Right lobe of liver (tissue), 6 donors: ENCODE measurements at regions not wholly inside any gene's neighbourhood (a gene's known extent, or its start where the extent isn't known, plus 50 kb on each side); places are given as distances from the start of the nearest gene placed in this dataset.

Source experiments
- ATAC-seq, 4 donors: fragments of 200-7000 bp; cut with Tn5 transposase; one replicate each; pipeline ENCODE4 v1.9.1; 2020; ENCODE audit warnings: mild to moderate bottlenecking in 4 of 4, moderate library complexity in 4 of 4
- DNase-seq, 3 donors: peaks; one replicate each; pipeline ENCODE4 v3.0.0-alpha.2; 2020
- H3K27ac ChIP-seq, 3 donors: fragments of 200-600 bp; one replicate each; pipeline ENCODE4 v1.8.0; 2022
- H3K27me3 ChIP-seq, 2 donors: fragments of 200-600 bp; one replicate each; pipeline ENCODE4 v1.8.0; 2022
- H3K36me3 ChIP-seq, 4 donors: fragments of 200-600 bp; sonication (generic) in 1 of 4; one replicate each; pipeline versions ENCODE4 v1.5.1 to v1.8.0; 2017 to 2022; ENCODE audit warnings: control low read depth in 1 of 4
- H3K4me1 ChIP-seq, 4 donors: fragments of 200-600 bp; sonication (generic) in 1 of 4; one replicate each; pipeline versions ENCODE4 v1.5.1 to v1.8.0; 2017 to 2022; ENCODE audit warnings: control low read depth in 1 of 4
- H3K4me3 ChIP-seq, 3 donors: fragments of 200-600 bp; one replicate each; pipeline ENCODE4 v1.8.0; 2022
- H3K9me3 ChIP-seq, 4 donors: fragments of 200-600 bp; sonication (generic) in 1 of 4; one replicate each; pipeline versions ENCODE4 v1.5.1 to v1.8.0; 2017 to 2022; ENCODE audit warnings: control low read depth in 1 of 4
- CTCF ChIP-seq, 4 donors: fragments of 200-600 bp in 3 of 4; fragments of 450-650 bp in 1 of 4; IDR thresholded peaks; one replicate each; pipeline versions ENCODE4 v1.5.1 to v1.8.0; 2016 to 2022; ENCODE audit warnings: antibody characterized with exemption in 4 of 4, mild to moderate bottlenecking in 2 of 4
- POLR2A ChIP-seq: fragments of 450-650 bp; IDR thresholded peaks from one replicate; pipeline ENCODE4 v1.6.1; 2017; ENCODE audit warnings: antibody characterized with exemption, mild to moderate bottlenecking
- WGBS: methylation state at CpG from one replicate; pipeline ENCODE4 v1.1.6; 2018; ENCODE audit warnings: low coverage, low lambda C conversion rate; ENCODE audit not compliant: insufficient coverage; ENCODE audit errors: missing lambda C conversion rate; 5-methylcytosine and 5-hydroxymethylcytosine counted together
- intact Hi-C, 2 donors: fragments of 100-400 bp; cut with DNase I; formaldehyde crosslinking; loops; one replicate each; pipeline versions ENCODE4 v1.11.2 to v1.14.1; 2022
- donor health status: DM: no; HTN: yes; CAD: no.
- donor health status: DM: no; HTN: no; CAD: no.
- donor health status: DM: no; HTN: no; CAD: no.
- donor health status: DM: no; HTN: yes; CAD: no.
- donor health status: DM: no; HTN: yes; CAD: no.

GRCh38 chr3:18143258-18143780 lies 281.8 kb downstream of the SATB1 start:
- intact Hi-C loops = no loop called here
- Histone ChIP-seq H3K9me3 (no peaks in the 10 kb centered on the region), H3K36me3 (no peaks in the 10 kb centered on the region), H3K4me1 (no peaks in the 10 kb centered on the region), H3K27ac (no peak overlapping the region), H3K4me3 (no peak overlapping the region), H3K27me3 (no peaks in the 10 kb centered on the region)
- WGBS = 39% methylated on average over 6 of the region's 6 CpGs
- no peak for ATAC-seq
- TF ChIP-seq CTCF (IDR thresholded peaks at IDR 0.05) = no peak
- TF ChIP-seq POLR2A = no peak
- no peak for DNase-seq

GRCh38 chr3:18137958-18138357 lies 287.2 kb downstream of the SATB1 start:
- no peak overlapping the region for H3K27ac ChIP-seq
- no peak overlapping the region for H3K4me3 ChIP-seq
- 57% methylated on average over 2 of the region's 2 CpGs for WGBS
- H3K9me3 ChIP-seq = no peaks in the 10 kb centered on the region
- no peak for ATAC-seq
- no peak for DNase-seq
- no peaks in the 10 kb centered on the region for H3K36me3 ChIP-seq
- intact Hi-C loops = no loop called here
- no peaks in the 10 kb centered on the region for H3K27me3 ChIP-seq
- TF ChIP-seq POLR2A (no peak), CTCF (IDR thresholded peaks at IDR 0.05) (no peak)
- H3K4me1 ChIP-seq = no peaks in the 10 kb centered on the region

- ATAC-seq = no peak
- no peaks in the 10 kb centered on the region for H3K4me1 ChIP-seq
- no peaks in the 10 kb centered on the region for H3K36me3 ChIP-seq
- H3K9me3 ChIP-seq = no peaks in the 10 kb centered on the region
- no peaks in the 10 kb centered on the region for H3K27me3 ChIP-seq
- no peak overlapping the region for H3K4me3 ChIP-seq
- intact Hi-C loops = no loop called here
- TF ChIP-seq CTCF (IDR thresholded peaks at IDR 0.05) (no peak), POLR2A (no peak)
- H3K27ac ChIP-seq = no peak overlapping the region
- 65% methylated on average over 7 of the region's 7 CpGs for WGBS
- DNase-seq = no peak
Observed at GRCh38 chr3:18135060-18135814, 289.9 kb downstream of the SATB1 start.

GRCh38 chr3:18134386-18135059 lies 290.6 kb downstream of the SATB1 start:
- no peak overlapping the region for H3K4me3 ChIP-seq
- no peaks in the 10 kb centered on the region for H3K9me3 ChIP-seq
- 30% methylated on average over 2 of the region's 2 CpGs for WGBS
- intact Hi-C loops = no loop called here
- no peak overlapping the region for H3K27ac ChIP-seq
- TF ChIP-seq CTCF (IDR thresholded peaks at IDR 0.05) (no peak), POLR2A (no peak)
- ATAC-seq (no peak), DNase-seq (no peak)
- H3K36me3 ChIP-seq = no peaks in the 10 kb centered on the region
- no peaks in the 10 kb centered on the region for H3K4me1 ChIP-seq
- H3K27me3 ChIP-seq = no peaks in the 10 kb centered on the region
